NCI-H2107 treated with DMSO at 0.1 percent for 48 hours (cell line): ENCODE measurements at regions not wholly inside any gene's neighbourhood (a gene's known extent, or its start where the extent isn't known, plus 50 kb on each side); places are given as distances from the start of the nearest gene placed in this dataset.

Experiments
- DNase-seq: peaks from one replicate; lab custom pipeline; 2025; ENCODE audit not compliant: unreplicated experiment; lab: John Stamatoyannopoulos, UW

DNA sequence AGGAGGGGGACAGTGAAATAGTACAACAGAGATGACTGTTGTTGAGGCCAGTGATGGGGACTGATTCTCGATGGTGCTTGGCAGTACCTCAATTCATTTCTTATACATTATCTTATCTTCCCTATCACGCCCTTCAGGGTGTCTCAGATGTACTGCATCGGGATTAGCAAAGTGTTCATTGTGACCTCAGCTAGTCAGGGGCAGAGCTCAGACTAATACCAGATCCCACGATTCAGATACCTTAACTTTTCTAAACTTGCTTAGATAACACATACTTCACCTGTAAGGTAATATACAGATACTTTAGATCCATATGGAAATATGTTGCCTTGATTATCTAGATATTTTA, 720.6 kb downstream of the EFNB2 start:
- DNase-seq, result no peak

DNA sequence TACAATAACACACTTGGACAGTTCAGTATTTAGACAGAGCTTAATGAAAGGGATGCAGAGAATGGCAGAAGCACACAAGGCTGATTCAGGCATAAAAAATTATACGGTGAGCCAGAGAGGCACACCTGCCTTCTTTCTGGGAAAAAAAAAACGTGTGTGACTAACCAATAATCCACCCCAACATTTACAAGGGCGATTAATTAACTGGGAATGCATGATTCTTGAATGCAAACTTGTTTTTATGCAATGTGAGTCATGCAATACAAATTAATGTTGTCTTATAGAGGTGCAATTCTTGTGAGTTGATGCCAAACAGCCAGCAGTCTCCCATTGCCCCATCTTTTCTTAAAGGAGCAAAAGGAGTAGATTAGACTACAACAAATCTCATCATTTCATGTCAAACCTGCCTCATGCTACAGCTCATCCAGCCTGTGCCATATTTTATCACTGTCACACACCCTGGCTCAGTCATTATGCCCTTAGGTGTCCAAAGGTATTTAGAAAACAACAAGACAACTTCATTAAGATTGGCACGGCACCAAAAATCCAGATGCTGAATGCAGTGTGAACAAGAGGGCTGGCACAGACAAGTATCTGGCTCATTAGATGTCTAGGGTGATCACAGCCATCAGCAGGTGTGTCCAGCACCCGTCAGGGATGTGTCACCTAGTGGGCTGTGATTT, 721.1 kb downstream of the EFNB2 start:
- DNase-seq, result no peak

DNA sequence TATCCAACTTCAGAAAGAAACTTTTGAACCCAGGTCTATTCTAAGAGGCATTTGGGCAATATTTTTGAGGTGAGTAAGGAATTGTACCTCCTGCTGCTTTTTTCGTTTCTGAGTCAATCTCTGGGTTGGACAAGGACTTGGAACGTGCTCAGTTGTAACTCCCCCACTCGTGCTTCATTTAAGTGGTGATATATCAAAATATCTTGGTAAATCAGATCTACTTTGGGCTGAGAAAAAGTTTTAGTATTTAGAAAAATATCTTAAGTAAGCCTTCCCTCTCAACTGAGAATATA, 728.9 kb downstream of the EFNB2 start:
- DNase-seq, result no peak

DNA sequence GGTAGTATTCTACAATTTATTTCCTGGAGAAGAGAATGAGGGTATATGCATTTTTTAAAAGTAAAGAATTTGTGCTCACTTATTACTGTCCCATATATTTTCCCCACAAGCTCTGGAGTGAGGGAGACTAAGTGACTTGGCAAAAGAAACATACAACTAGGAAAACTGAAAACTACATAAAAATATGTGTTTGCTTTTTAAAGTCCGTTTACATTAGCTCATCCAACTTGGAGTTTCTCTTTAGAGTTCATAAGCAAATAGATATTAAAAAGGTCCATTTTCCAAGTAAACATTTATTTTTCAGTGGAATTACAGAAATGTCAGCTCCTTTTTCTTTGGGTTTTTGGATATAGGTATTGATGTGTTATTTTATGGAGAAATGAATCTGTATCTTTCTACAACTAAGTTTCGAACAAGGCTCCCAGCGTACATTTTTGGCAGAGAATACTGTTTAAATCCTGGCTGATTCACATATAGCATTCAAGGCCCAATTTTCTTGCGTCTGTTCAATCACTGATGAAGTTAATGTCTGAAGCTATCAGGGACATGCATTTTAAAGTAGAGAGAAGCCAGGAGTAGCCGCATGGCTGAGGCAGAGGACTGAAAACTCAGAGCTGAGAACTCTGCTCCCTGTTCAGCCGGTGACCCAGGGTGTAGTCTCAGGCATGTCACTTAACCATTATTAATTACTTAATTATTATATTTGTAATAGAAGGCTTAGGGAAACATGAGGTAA, 729.4 kb downstream of the EFNB2 start:
- DNase-seq, result no peak

DNA sequence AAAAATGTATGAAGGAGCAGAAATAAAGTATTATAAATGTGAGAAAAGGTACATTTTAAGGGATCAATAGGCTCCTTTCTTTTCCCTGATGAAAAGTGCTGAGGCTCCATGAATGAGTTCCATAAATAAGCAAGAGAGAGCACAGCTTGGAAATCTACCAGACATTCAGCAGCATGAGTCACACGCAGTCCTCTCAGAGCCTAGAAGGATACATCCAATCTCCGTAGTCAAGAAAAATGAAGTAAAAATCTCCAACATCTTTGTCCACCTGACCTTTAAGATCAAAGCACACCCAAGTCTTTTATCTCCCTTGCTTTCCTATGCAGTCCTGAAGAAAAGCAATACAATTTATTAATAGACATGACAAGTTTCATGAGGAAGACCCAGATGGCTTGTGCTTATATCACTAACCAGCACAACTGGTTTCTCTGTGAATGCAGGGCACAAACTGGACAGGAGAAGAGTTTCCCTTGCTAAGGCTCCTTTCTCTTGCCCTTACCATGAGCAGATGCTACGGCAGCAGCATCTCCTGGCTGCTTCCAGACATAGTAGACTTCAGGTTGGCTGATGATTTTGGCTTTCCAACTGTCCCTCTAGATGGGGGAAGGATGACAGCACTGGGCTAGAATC, 730.8 kb downstream of the EFNB2 start:
- DNase-seq, result no peak

DNA sequence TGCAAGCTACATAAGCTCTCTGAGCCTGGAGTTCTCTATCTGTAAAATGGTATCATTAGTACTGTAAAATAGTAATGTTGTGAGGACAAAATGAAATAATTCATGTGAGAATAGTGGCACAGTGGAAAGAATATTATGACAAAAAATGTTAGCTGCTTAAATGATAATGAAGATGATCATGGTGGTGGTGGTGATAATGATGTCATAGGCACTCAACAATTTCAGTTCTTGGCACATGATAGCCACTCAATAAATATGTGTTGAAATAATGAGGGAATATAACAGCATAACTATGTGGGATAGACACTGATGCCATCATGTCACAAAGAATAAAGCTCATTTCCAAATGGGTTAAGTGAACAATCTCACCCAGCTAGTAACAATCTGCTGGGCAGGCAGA, 736.3 kb downstream of the EFNB2 start:
- DNase-seq, result no peak

DNA sequence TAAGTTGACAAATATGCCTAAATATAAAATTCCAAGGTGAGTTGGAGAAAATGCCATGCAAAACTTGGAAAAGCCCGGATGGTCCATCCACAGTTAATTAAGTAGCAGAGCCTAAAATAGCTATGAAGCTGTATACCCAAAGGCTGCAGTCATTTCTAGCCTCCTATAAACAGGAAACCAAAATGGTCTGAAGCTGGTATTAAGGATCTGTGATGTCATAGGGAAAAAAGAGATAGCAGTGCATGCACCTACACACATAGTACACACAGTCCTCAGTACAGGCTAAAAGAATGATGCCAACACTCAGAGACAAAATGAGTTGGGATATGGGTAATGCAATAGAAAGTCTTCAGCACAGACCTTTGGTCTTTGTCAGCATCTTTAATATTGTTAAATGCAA, 736.9 kb downstream of the EFNB2 start:
- DNase-seq, result no peak

DNA sequence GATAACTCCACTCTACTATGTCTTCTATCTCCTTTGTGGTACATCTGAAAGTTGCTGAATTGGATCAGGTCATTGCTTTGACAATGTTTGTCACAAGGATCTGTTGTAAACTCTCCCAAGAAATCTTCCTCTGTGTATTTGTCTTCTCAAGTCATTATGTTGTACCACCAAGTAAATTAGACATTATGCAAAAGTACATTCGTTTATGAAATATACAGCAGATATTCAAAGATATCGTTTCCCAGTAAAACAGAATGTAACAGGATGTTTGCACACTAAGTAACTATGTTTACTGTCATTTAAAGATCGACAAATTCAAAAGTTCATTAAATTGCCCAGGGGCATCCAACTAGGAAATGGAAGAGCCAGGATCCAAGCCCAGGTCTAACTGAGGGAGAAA, 739.4 kb downstream of the EFNB2 start:
- DNase-seq, result no peak

DNA sequence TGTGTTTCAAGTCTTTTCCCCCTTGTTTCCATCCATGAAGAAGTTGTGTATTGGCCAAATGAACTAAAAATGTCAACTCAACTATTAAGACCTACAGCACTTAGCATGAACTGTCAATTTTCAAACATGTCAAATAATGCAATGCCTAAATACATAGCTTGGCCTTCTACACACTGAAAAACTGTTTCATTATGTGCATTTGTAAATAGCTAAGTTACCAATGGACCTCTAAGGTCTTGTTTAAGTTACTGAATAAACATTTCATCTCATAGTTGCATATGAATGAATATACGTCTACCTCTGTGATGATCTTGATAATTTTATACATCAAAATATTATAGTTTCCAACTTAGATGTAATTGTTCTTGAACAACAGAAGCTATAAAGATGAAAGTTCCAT, 744.5 kb downstream of the EFNB2 start:
- no peak for DNase-seq

DNA sequence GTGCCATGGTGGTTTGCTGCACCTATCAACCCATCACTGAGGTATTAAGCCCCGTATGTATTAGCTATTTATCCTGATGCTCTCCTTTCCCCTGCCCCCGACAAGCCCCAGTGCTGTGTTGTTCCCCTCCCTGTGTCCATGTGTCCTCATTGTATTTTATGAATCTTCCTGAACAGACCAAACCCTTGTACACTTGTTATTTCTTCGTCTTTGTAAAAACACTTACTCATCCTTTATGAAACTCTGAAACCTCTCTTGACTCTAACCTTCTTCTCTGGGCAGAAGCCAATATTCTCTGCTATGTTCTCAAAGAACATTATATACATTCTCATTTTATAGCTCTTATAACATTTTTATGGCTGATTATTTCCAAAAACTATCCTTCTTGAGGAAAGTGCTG, 746.9 kb downstream of the EFNB2 start:
- DNase-seq, result no peak

DNA sequence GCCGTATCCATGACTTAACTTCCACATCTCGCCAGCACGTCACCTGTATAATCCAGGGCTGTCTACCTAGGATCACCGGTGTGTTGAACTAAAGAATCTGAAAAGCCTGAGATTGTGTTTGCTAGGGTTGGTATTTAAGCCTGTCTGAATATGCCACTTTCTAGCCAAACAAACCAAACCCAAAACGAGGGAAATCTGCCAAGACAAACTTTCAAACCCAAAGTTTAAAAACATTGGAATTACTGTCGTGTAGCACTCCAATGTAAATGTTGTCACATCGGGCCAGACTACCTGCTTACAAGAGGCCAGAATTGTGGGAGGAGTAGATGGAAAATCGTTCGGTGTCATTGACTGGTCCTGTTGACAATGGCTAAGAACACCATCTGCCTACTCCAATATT, 747.8 kb downstream of the EFNB2 start:
- DNase-seq, result no peak

DNA sequence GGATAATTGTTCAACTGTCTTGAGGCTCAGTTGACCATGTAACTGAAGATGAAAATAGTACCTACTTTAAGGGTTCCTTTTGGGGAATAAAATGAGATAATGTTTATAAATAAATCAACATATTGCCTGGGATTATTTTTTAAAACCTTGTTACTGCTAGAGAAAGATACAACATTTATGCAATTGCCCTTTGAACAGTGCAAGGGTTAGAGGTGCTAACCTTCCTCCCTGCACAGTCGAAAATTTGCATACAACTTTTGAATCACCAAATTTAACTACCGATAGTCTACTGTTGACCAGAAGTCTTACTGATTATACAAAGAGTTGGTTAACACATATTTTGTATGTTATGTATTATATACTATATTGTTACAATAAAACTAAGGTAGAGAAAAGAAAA, 750.0 kb downstream of the EFNB2 start:
- no peak for DNase-seq

DNA sequence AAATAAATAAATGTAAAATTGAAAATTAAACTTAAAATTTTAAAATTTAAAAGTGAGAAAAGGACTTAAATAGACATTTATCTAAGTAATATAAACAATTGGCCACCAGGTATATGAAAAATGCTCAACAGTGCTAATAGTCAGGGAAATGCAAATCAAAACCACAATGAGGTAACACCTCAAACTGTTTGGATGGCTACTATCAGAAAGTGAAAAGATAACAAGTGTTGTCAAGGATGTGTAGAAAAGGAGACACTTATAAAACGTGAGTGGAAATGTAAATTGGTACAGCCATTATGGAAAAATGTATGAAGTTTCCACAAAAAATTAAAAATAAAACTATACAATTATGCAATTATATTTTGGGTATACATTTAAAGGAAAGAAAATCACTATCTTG, 752.2 kb downstream of the EFNB2 start:
- DNase-seq, result no peak

DNA sequence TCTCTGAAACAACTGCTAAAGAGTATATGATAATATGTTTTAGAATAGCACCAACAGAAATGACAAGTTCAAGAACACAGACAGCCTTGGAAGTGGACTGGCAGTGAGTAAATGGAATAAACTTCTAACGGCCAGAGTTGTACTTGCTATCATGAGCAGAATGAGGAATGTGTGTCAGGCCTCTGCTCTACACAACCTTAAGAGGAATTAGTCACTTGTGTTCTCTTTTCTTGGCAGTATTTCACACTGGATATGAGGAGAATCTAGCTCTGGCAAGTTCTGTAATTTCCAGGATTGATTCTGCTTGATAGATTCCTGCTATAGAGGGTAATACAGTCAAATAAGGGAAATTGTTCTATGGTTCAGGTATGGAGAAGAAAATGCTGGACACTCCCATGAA, 757.3 kb downstream of the EFNB2 start:
- DNase-seq, result no peak

DNA sequence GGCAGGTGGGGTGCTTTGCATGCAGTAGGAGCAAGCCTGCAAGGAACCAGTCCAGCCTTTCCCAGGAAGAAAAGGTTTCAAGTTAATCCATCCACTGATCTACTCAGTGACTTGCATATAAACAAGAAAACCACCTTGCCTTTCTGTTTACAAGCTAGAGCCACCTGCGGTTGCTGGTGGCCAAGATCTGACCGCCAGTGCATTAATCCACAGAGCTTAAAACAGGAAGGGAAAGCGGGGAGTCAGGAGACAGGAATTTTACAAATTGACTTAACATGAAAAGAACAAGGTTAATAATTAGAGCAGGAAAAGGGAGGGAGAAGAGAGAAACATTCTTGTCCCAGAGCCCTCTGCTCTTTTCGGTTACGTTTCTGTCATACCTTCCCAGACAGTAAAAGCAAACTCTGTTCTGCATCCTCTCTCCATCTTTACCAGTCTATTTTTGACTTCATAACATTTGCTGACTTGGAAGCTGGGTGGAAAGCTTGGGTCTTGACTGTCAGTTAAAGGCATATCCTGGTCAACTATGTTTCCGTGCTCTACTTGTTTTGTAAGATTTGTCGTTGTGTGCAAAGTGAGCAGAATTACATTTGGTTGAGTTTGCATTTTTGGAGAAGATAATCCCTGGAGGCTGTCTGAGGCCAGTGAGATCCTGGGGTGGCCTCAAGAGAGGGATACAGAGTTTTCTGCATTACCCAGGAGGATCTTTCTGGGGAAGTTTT, 760.6 kb downstream of the EFNB2 start:
- no peak for DNase-seq

DNA sequence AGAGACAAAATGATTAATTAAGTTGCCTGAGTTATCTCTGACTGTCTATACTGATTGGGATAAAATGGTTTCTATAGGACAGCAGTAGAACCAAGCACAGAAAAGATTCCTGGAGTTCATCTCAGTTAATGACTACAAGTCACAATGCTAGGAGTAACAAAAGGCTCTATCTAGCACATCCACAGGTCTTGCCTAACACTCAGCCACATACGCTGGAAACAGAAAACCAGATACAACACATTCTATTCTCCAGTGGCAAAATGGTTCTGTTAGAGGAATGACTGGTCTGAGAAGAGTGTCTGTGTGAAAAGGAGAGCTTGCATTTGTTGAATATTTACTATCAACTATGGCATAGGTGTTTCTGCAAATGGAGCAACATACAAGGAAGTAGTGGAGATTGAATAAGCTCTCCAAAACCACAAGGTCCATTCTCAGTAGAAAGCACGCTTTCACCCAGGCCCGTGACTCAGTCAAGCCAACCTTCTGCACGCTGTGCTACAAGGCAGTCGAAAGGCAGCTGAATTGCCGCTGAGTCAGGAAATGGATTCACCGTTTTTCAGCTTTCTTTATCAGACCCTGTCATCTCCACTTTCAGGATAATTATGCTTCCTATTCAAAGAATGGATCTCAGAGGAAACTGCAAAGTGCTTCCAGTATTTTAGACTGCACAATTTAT, 761.5 kb downstream of the EFNB2 start:
- no peak for DNase-seq

DNA sequence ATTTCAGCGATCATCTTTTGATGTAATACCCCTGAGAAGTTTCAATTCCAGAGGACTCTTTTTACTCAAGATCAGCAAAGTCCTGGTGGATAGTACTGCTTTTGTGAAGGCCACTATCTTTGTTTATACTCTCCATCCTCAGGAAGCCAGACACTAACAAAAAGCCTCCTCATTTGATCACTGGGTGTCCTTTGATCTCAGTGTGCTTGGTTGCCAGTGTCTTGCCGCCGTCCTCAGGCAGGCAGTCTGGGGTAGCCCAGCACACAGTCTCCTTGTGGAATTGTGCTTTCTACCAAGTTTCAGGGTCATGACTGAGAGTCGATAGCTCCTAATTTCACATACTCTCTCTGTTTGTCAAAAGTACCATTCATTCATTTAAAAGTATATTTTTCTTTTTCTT, 762.2 kb downstream of the EFNB2 start:
- no peak for DNase-seq

DNA sequence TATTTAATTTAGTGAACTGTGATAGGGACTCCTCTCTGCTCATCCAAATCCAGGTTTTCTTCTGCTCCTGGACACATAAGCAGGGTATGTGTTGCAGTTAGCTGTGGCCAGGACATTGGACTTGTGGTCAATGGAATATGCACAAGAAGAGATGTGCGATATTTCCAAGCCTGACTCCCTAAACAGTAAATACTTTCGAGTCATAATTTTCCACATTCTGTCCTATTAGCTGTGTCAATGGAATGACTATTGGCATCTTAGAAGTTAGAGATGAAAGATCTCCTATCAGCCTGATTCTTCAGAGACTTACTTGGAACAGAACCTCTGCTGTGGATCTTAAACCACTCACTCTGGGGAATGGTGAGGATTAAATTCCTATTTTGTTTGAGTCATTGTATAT, 771.0 kb downstream of the EFNB2 start:
- no peak for DNase-seq

DNA sequence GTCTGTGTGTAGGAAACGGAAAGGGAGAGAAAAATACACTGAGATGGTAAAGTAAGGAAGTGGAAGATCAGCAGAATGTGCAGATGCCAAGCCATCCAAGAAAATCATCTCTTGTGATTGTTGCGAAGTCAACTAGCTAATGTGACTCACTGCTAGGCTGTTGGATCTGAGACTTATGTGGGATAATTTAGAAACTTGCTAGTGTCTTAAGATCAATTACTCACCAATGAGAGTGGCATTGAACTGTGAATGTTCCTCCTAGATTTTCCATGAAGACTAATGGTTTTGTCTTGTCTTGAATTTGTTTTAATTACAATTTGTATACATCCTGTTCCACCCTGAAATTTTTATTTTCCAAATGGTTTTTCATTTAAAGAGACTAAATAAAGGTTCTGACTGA, 771.6 kb downstream of the EFNB2 start:
- DNase-seq, result no peak

DNA sequence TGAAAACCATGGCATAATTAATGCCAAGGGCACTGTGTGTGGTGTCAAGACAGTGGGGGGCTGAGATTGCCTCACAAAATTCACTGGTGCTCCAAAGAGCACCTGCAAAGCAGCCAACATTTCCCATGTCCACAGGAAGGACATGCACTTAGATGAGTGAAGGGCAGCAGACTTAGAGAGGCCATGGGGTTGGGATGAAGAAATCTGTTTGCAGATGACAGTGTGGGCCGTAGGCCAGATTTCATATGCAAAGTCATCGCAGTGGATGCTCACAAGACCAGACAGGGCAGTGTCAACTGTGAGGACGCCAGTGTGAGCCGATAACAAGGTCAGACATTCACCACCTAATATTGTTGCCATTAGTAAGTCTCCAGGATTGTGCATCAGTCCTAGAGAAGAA, 773.4 kb downstream of the EFNB2 start:
- no peak for DNase-seq
